ENCODE measurements at regions not wholly inside any gene's neighbourhood (a gene's known extent, or its start where the extent isn't known, plus 50 kb on each side); places are given as distances from the start of the nearest gene placed in this dataset.

GRCh38 chr3:162287600-162287999, 791.0 kb downstream of the OTOL1 start:
- intact Hi-C loops (cut with micrococcal nuclease) = no loop called here

GRCh38 chr3:162292409-162292808, 795.8 kb downstream of the OTOL1 start:
- intact Hi-C loops (cut with micrococcal nuclease) = no loop called here

GRCh38 chr3:162295323-162295983, 798.8 kb downstream of the OTOL1 start:
- intact Hi-C loops (cut with micrococcal nuclease) = no loop called here

GRCh38 chr3:162302983-162303624, 806.5 kb downstream of the OTOL1 start:
- intact Hi-C loops (cut with micrococcal nuclease) = no loop called here

GRCh38 chr3:162317046-162317445, 820.4 kb downstream of the OTOL1 start:
- intact Hi-C loops (cut with micrococcal nuclease) = no loop called here

- intact Hi-C loops (cut with micrococcal nuclease) = no loop called here
Measured at GRCh38 chr3:162328649-162329048, 832.0 kb downstream of the OTOL1 start.

- intact Hi-C loops (cut with micrococcal nuclease) = no loop called here
Measured at GRCh38 chr3:162329514-162329913, 832.9 kb downstream of the OTOL1 start.

- intact Hi-C loops (cut with micrococcal nuclease) = no loop called here
Measured at GRCh38 chr3:162332344-162332743, 835.7 kb downstream of the OTOL1 start.

GRCh38 chr3:162334537-162334936, 837.9 kb downstream of the OTOL1 start:
- intact Hi-C loops (cut with micrococcal nuclease) = no loop called here

- intact Hi-C loops (cut with micrococcal nuclease) = no loop called here
Measured at GRCh38 chr3:162337630-162338029, 841.0 kb downstream of the OTOL1 start.

- intact Hi-C loops (cut with micrococcal nuclease) = no loop called here
Measured at GRCh38 chr3:162338514-162338913, 841.9 kb downstream of the OTOL1 start.

GRCh38 chr3:162348912-162349311, 852.3 kb downstream of the OTOL1 start:
- intact Hi-C loops (cut with micrococcal nuclease) = no loop called here

- intact Hi-C loops (cut with micrococcal nuclease) = no loop called here
Measured at GRCh38 chr3:162353414-162353813, 856.8 kb downstream of the OTOL1 start.

GRCh38 chr3:162354356-162354755, 857.7 kb downstream of the OTOL1 start:
- intact Hi-C loops (cut with micrococcal nuclease) = no loop called here

- intact Hi-C loops (cut with micrococcal nuclease) = no loop called here
Measured at GRCh38 chr3:162365066-162365719, 868.6 kb downstream of the OTOL1 start.

- intact Hi-C loops (cut with micrococcal nuclease) = no loop called here
Measured at GRCh38 chr3:162366166-162366766, 869.7 kb downstream of the OTOL1 start.

GRCh38 chr3:162367429-162368260, 871.0 kb downstream of the OTOL1 start:
- intact Hi-C loops (cut with micrococcal nuclease) = no loop called here

- intact Hi-C loops (cut with micrococcal nuclease) = no loop called here
Measured at GRCh38 chr3:162368417-162368816, 871.8 kb downstream of the OTOL1 start.

GRCh38 chr3:162369306-162369705, 872.7 kb downstream of the OTOL1 start:
- intact Hi-C loops (cut with micrococcal nuclease) = no loop called here

- intact Hi-C loops (cut with micrococcal nuclease) = no loop called here
Measured at GRCh38 chr3:162370141-162370540, 873.5 kb downstream of the OTOL1 start.

- intact Hi-C loops (cut with micrococcal nuclease) = no loop called here
Measured at GRCh38 chr3:162376761-162377160, 880.2 kb downstream of the OTOL1 start.

Data from T-helper 2 cell treated with Interferon-gamma antibody and Interleukin-4, amounts not matched to agents 100 ng/mL and 5 ng/mL, for 36 hours (primary cell).